HEK293 (cell line): ENCODE measurements at regions not wholly inside any gene's neighbourhood (a gene's known extent, or its start where the extent isn't known, plus 50 kb on each side); places are given as distances from the start of the nearest gene placed in this dataset.

Experiments used
- CTCF ChIP-seq: fragments of 450-650 bp; formaldehyde crosslinking; IDR thresholded peaks from 2 replicates; pipeline ENCODE4 v1.5.1; 2016; ENCODE audit warnings: missing biosample characterization, missing genetic modification characterization
- PRDM4 ChIP-seq: fragments of 450-650 bp; formaldehyde crosslinking; IDR thresholded peaks from 2 replicates; pipeline ENCODE4 v1.5.1; 2017; ENCODE audit warnings: missing biosample characterization, missing genetic modification characterization
- SP3 ChIP-seq: fragments of 450-650 bp; formaldehyde crosslinking; IDR thresholded peaks from 2 replicates; pipeline ENCODE4 v1.5.1; 2016; ENCODE audit warnings: missing biosample characterization, missing genetic modification characterization
- ZBTB11 ChIP-seq: fragments of 450-650 bp; formaldehyde crosslinking; conservative IDR thresholded peaks from 2 replicates; pipeline ENCODE4 v1.5.1; 2016; ENCODE audit warnings: low read depth, missing biosample characterization, missing genetic modification characterization
- ZBTB8A ChIP-seq: fragments of 450-650 bp; formaldehyde crosslinking; IDR thresholded peaks from 2 replicates; pipeline ENCODE4 v1.5.1; 2016; ENCODE audit warnings: missing biosample characterization, missing genetic modification characterization
- ZFP69B ChIP-seq: fragments of 450-650 bp; formaldehyde crosslinking; IDR thresholded peaks from 2 replicates; pipeline ENCODE4 v1.5.1; 2016; ENCODE audit warnings: missing biosample characterization, missing genetic modification characterization
- ZIC2 ChIP-seq: fragments of 450-650 bp; formaldehyde crosslinking; IDR thresholded peaks from 2 replicates; pipeline ENCODE4 v1.5.1; 2016; ENCODE audit warnings: missing biosample characterization, missing genetic modification characterization
- ZNF121 ChIP-seq: fragments of 450-650 bp; formaldehyde crosslinking; IDR thresholded peaks from 2 replicates; pipeline ENCODE4 v1.5.1; 2016; ENCODE audit warnings: missing biosample characterization, missing genetic modification characterization
- ZNF132 ChIP-seq: fragments of 450-650 bp; formaldehyde crosslinking; IDR thresholded peaks from 2 replicates; pipeline ENCODE4 v1.5.1; 2017; ENCODE audit warnings: missing biosample characterization, missing genetic modification characterization, borderline replicate concordance
- ZNF174 ChIP-seq: fragments of 450-650 bp; formaldehyde crosslinking; IDR thresholded peaks from 2 replicates; pipeline ENCODE4 v1.5.0; 2017; ENCODE audit warnings: missing biosample characterization, mild to moderate bottlenecking, missing genetic modification characterization
- ZNF24 ChIP-seq: fragments of 450-650 bp; formaldehyde crosslinking; IDR thresholded peaks from 2 replicates; pipeline ENCODE4 v1.5.1; 2016; ENCODE audit warnings: missing biosample characterization, missing genetic modification characterization
- ZNF274 ChIP-seq, 2 experiments: fragments of 200-500 bp in 1 of 2; fragments of 450-650 bp in 1 of 2; sonication (Bioruptor generic) in 1 of 2; formaldehyde crosslinking in 1 of 2; IDR thresholded peaks; 2 replicates each; pipeline versions ENCODE4 v1.5.1 to v1.6.1; 2014 to 2016; ENCODE audit warnings: borderline replicate concordance in 1 of 2, inconsistent platforms in 1 of 2, low read length in 1 of 2, missing biosample characterization in 1 of 2, missing genetic modification characterization in 1 of 2
- ZNF416 ChIP-seq: fragments of 450-650 bp; formaldehyde crosslinking; IDR thresholded peaks from 2 replicates; pipeline ENCODE4 v1.5.1; 2016; ENCODE audit warnings: missing biosample characterization, missing genetic modification characterization
- ZSCAN5A ChIP-seq: fragments of 450-650 bp; formaldehyde crosslinking; IDR thresholded peaks from 2 replicates; pipeline ENCODE4 v1.5.1; 2016; ENCODE audit warnings: missing biosample characterization, missing genetic modification characterization

GRCh38 chr11:70820712-70821111, 422.4 kb downstream of the CTTN start:
- TF ChIP-seq CTCF (tag by site-specific recombination) (no peak), ZNF416 (tag by site-specific recombination) (no peak), ZFP69B (tag by site-specific recombination) (no peak), ZSCAN5A (tag by site-specific recombination) (no peak), ZBTB8A (tag by site-specific recombination) (no peak), ZNF132 (tag by site-specific recombination) (no peak), ZNF274 (IDR thresholded peaks at IDR 0.05; ENCODE audit: low read length) (no peak), ZNF274 (tag by site-specific recombination; IDR thresholded peaks at IDR 0.05; ENCODE audit: borderline replicate concordance) (no peak), SP3 (tag by site-specific recombination) (no peak), ZBTB11 (tag by site-specific recombination) (no peak), PRDM4 (tag by site-specific recombination) (no peak), ZIC2 (tag by site-specific recombination) (no peak), ZNF24 (no peak), ZNF174 (no peak), ZNF121 (no peak)
